A673 (cell line): ENCODE measurements at regions not wholly inside any gene's neighbourhood (a gene's known extent, or its start where the extent isn't known, plus 50 kb on each side); places are given as distances from the start of the nearest gene placed in this dataset.

Experiments
- EZH2 ChIP-seq: fragments of 200-600 bp; sonication (generic); IDR thresholded peaks from 2 replicates; pipeline ENCODE4 v1.6.1; 2017; ENCODE audit warnings: borderline replicate concordance, low read depth, mild to moderate bottlenecking, mixed read lengths, antibody characterized with exemption, low read length; ENCODE audit not compliant: poor library complexity, severe bottlenecking
- TF ChIP-seq, protein P1 (sequence below): fragments of 300-800, 200-600 bp; sonication (generic); conservative IDR thresholded peaks from 2 replicates; pipeline ENCODE4 v1.5.1; 2017; ENCODE audit warnings: low read depth, mild to moderate bottlenecking, antibody characterized with exemption, low read length, moderate library complexity, mixed read lengths

DNA sequence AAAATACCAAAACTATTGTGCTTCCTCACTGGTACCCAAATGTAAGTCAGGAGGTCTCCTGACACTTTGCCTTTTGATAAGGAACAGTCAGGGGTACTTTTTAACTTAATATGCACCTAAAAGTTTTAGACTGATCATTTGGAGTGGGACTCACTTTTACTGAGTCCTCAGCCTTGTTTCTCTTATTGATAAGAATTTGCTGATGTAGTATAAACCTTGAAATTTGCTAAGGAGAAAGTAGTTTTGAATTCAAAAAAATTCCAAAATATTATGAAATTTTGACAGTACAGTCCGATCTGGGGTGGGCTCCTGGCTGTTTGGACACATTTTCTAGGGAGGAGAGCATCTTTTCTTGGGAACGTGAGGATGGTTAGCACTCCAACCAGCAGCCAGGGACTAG, 91.4 kb upstream of the GATB start:
- TF ChIP-seq, protein P1, sequence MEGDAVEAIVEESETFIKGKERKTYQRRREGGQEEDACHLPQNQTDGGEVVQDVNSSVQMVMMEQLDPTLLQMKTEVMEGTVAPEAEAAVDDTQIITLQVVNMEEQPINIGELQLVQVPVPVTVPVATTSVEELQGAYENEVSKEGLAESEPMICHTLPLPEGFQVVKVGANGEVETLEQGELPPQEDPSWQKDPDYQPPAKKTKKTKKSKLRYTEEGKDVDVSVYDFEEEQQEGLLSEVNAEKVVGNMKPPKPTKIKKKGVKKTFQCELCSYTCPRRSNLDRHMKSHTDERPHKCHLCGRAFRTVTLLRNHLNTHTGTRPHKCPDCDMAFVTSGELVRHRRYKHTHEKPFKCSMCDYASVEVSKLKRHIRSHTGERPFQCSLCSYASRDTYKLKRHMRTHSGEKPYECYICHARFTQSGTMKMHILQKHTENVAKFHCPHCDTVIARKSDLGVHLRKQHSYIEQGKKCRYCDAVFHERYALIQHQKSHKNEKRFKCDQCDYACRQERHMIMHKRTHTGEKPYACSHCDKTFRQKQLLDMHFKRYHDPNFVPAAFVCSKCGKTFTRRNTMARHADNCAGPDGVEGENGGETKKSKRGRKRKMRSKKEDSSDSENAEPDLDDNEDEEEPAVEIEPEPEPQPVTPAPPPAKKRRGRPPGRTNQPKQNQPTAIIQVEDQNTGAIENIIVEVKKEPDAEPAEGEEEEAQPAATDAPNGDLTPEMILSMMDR, result no peak
- TF ChIP-seq EZH2, result no peak
